Testis (tissue), 2 donors: ENCODE measurements at regions not wholly inside any gene's neighbourhood (a gene's known extent, or its start where the extent isn't known, plus 50 kb on each side); places are given as distances from the start of the nearest gene placed in this dataset.

Experiments used
- DNase-seq: peaks from one replicate; pipeline ENCODE4 v3.0.0-alpha.2; 2019
- H3K27ac ChIP-seq, 2 donors: fragments of 200-600 bp; sonication (generic); one replicate each; pipeline ENCODE4 v1.5.1; 2019
- H3K27me3 ChIP-seq: fragments of 200-600 bp; sonication (generic); one replicate; pipeline ENCODE4 v1.5.1; 2019
- H3K36me3 ChIP-seq: fragments of 200-600 bp; sonication (generic); one replicate; pipeline ENCODE4 v1.5.1; 2017; ENCODE audit warnings: low read depth; ENCODE audit errors: missing control alignments
- H3K4me1 ChIP-seq: fragments of 200-600 bp; sonication (generic); one replicate; pipeline ENCODE4 v1.5.1; 2019
- H3K4me3 ChIP-seq, 2 donors: fragments of 200-600 bp; sonication (generic); one replicate each; pipeline ENCODE4 v1.5.1; 2017 to 2019
- H3K9me3 ChIP-seq: fragments of 200-600 bp; sonication (generic); one replicate; pipeline ENCODE4 v1.5.1; 2017
- POLR2A ChIP-seq: fragments of 450-650 bp; IDR thresholded peaks from one replicate; pipeline ENCODE4 v1.6.1; 2017; ENCODE audit warnings: antibody characterized with exemption, mild to moderate bottlenecking, moderate library complexity
- WGBS, 2 donors: methylation state at CpG; one replicate each; pipeline ENCODE4 v1.1.5; 2018; 5-methylcytosine and 5-hydroxymethylcytosine counted together
- intact Hi-C: fragments of 100-400 bp; cut with DNase I; formaldehyde crosslinking; loops from one replicate; pipeline ENCODE4 v1.15.1; 2023; ENCODE audit warnings: low total_unique reads
- TF ChIP-seq, protein P1 (sequence below), 3 experiments: fragments of 450-650 bp in 2 of 3; fragments of 200-600 bp in 1 of 3; sonication (generic) in 1 of 3; IDR thresholded peaks; one replicate each; pipeline ENCODE4 v1.5.1; 2016 to 2019; ENCODE audit warnings: antibody characterized with exemption in 3 of 3, mild to moderate bottlenecking in 2 of 3, moderate library complexity in 1 of 3

DNA sequence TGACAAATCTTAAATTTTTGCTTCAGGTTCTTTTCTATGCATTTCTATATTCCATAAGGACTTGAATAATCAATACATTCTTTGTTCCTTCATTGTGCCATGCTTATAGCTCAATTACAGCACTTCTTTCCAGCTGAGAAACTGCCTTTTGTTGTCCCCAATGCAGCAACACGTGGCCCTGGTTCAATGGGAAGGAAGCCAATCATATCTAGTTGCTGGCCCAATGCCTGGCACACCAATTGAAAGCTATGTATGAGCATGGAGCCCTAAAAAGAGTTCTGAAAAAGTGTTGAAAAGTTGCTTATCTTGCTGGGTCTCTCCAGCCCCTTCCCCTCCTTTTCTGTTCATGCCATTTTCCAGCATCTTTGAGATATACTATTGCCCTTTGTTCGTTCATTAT is 448.0 kb upstream of the FAT3 start:
- intact Hi-C loops, result no loop called here

DNA sequence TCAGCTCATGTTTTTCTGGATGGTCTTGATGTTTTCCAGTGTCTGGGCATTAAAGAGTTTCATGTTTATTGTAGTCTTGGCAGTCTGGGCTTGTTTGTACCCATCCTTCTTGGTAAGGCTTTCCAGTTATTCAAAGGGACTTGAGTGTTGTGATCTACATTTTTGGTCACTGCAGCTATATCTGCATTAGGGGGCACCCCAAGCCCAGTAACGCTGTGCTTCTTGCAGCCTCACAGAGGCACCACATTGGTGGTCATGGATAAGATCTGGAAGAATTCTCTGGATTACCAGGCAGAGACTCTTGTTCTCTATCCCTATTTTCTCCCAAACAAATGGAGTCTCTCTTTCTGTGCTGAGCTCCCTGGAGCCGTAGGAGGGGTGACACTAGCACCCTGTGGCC is 451.5 kb upstream of the FAT3 start:
- 86 to 97% methylated on average over 2 of the region's 2 CpGs for WGBS, 2 donors
- Histone ChIP-seq H3K27me3 (no peaks in the 10 kb centered on the region), H3K27ac (no peak overlapping the region), H3K4me3 (no peak overlapping the region), H3K4me1 (no peaks in the 10 kb centered on the region), H3K9me3 (no peaks in the 10 kb centered on the region), H3K36me3 (no peaks in the 10 kb centered on the region)
- DNase-seq, result no peak
- intact Hi-C loops, result no loop called here
- TF ChIP-seq POLR2A, result no peak
- TF ChIP-seq, protein P1, sequence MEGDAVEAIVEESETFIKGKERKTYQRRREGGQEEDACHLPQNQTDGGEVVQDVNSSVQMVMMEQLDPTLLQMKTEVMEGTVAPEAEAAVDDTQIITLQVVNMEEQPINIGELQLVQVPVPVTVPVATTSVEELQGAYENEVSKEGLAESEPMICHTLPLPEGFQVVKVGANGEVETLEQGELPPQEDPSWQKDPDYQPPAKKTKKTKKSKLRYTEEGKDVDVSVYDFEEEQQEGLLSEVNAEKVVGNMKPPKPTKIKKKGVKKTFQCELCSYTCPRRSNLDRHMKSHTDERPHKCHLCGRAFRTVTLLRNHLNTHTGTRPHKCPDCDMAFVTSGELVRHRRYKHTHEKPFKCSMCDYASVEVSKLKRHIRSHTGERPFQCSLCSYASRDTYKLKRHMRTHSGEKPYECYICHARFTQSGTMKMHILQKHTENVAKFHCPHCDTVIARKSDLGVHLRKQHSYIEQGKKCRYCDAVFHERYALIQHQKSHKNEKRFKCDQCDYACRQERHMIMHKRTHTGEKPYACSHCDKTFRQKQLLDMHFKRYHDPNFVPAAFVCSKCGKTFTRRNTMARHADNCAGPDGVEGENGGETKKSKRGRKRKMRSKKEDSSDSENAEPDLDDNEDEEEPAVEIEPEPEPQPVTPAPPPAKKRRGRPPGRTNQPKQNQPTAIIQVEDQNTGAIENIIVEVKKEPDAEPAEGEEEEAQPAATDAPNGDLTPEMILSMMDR (IDR thresholded peaks at IDR 0.05), result no peak

More for the DNA sequence above, 448.0 kb upstream of the FAT3 start:
- H3K4me1 ChIP-seq, result no peaks in the 10 kb centered on the region
- peak; percentile 27 for DNase-seq
- WGBS, 2 donors, result 38 to 45% methylated on average over 2 of the region's 2 CpGs
- H3K9me3 ChIP-seq, result no peaks in the 10 kb centered on the region
- no peaks in the 10 kb centered on the region for H3K27me3 ChIP-seq
- no peak overlapping the region for H3K27ac ChIP-seq
- no peaks in the 10 kb centered on the region for H3K36me3 ChIP-seq
- H3K4me3 ChIP-seq, result no peak overlapping the region
- TF ChIP-seq, protein P1 (IDR thresholded peaks at IDR 0.05), result no peak
- TF ChIP-seq POLR2A, result no peak

DNA sequence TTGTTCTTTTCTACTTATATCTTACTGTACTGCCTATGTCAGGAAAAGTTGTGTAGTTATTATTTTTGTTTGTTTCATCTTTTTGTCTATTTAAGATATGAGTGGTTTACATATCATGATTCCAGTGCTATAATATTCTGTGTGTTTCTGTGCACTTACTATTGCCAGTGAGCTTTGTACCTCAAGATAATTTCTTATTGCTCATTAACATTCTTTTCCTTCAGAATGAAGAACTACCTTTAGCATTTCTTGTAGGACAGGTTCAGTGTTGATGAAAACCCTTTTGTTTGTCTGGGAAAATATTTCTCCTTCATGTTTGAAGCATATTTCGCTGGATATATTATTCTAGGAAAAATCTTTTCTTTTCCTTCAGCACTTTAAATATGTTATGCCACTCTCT is 452.7 kb upstream of the FAT3 start:
- 87 to 91% methylated on average over 1 of the region's 1 CpG for WGBS, 2 donors
- intact Hi-C loops, result no loop called here
- DNase-seq, result no peak
- no peaks in the 10 kb centered on the region for H3K27me3 ChIP-seq
- no peaks in the 10 kb centered on the region for H3K4me1 ChIP-seq
- no peak overlapping the region for H3K27ac ChIP-seq
- H3K9me3 ChIP-seq, result no peaks in the 10 kb centered on the region
- TF ChIP-seq, protein P1 (IDR thresholded peaks at IDR 0.05), result no peak
- no peak for TF ChIP-seq POLR2A
- H3K4me3 ChIP-seq, result no peak overlapping the region
- H3K36me3 ChIP-seq, result no peaks in the 10 kb centered on the region

DNA sequence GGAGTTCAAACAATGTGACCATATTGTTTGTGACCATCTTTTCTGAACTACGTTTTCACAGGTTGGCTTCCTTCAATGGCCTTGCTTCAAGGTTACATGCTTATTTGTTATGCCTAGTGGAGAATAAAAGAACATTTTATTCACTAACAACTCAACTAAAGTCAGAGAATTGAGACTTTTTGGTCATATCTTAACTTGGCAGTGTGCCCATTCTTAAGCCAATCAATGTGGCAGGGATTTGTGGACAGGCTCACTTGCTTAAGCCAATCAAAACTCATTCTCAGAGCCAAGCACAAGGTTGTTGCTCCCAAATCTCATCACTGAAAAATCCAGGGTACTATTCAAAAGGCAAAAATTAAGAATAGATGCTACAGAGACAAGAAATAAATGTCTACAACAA is 455.8 kb upstream of the FAT3 start:
- TF ChIP-seq, protein P1 (IDR thresholded peaks at IDR 0.05), result no peak
- TF ChIP-seq POLR2A, result no peak
- Histone ChIP-seq H3K27me3 (no peaks in the 10 kb centered on the region), H3K4me1 (no peaks in the 10 kb centered on the region), H3K4me3 (no peak overlapping the region), H3K27ac (no peak overlapping the region), H3K36me3 (no peaks in the 10 kb centered on the region), H3K9me3 (no peaks in the 10 kb centered on the region)
- WGBS, 2 donors, result 41 to 42% methylated on average over 1 of the region's 1 CpG
- intact Hi-C loops, result no loop called here
- DNase-seq, result no peak

DNA sequence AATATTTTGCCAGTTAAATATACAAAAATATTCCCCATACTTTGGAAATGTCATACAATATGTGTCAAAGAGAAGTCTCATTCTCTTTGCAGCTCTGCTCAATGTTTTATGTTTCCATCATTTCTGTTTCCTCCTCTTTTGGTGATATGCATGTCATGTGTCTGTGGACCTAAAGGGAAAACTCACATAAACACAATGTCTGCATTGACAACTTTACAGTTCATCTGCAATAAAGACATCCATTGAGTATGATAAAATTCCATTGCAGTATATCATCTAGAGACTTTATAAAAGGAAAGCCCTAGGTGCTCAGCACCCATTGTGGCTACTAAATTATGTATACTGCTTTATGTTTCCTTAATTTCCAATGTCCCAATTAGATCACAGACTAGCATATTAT is 461.3 kb upstream of the FAT3 start:
- Histone ChIP-seq H3K4me3 (no peak overlapping the region), H3K4me1 (no peaks in the 10 kb centered on the region), H3K36me3 (no peaks in the 10 kb centered on the region), H3K27ac (no peak overlapping the region), H3K27me3 (no peaks in the 10 kb centered on the region), H3K9me3 (no peaks in the 10 kb centered on the region)
- TF ChIP-seq POLR2A, result no peak
- TF ChIP-seq, protein P1 (IDR thresholded peaks at IDR 0.05), result no peak
- intact Hi-C loops, result no loop called here
- no peak for DNase-seq
